ENCODE measurements at regions not wholly inside any gene's neighbourhood (a gene's known extent, or its start where the extent isn't known, plus 50 kb on each side); places are given as distances from the start of the nearest gene placed in this dataset.

GRCh38 chr13:48603375-48603774 is 50.4 kb upstream of the CYSLTR2 start:
- TF ChIP-seq CTCF (conservative IDR thresholded peaks at IDR 0.05; ENCODE audit: low read depth in 2 of 2) = no peak
- no peak for TF ChIP-seq EZH2 (IDR thresholded peaks at IDR 0.05; ENCODE audit: low read depth, unreplicated experiment)
- no peak for TF ChIP-seq POLR2AphosphoS5 (IDR thresholded peaks at IDR 0.05; ENCODE audit: low read depth)
- TF ChIP-seq REST (IDR thresholded peaks at IDR 0.05; ENCODE audit: unreplicated experiment) = no peak
- no peak for TF ChIP-seq EZH2phosphoT487 (IDR thresholded peaks at IDR 0.05; ENCODE audit: unreplicated experiment)
- no peak for TF ChIP-seq JUNB (IDR thresholded peaks at IDR 0.05; ENCODE audit: unreplicated experiment)
- TF ChIP-seq ZNF331 (CRISPR knock-in tag; IDR thresholded peaks at IDR 0.05; ENCODE audit: low read depth) = no peak
- no peak for TF ChIP-seq CREB1 (CRISPR knock-in tag; IDR thresholded peaks at IDR 0.05; ENCODE audit: low read depth)
- no peak for TF ChIP-seq NANOG (IDR thresholded peaks at IDR 0.05; ENCODE audit: borderline replicate concordance)
- no peak for TF ChIP-seq STAT1 (IDR thresholded peaks at IDR 0.05; ENCODE audit: unreplicated experiment)
- no peak for TF ChIP-seq ETS1 (IDR thresholded peaks at IDR 0.05)
- TF ChIP-seq ZNF114 (CRISPR knock-in tag; IDR thresholded peaks at IDR 0.05) = no peak
- TF ChIP-seq ZNF462 (CRISPR knock-in tag; IDR thresholded peaks at IDR 0.05) = no peak

All from GM23338 (cell line).